ENCODE measurements at regions not wholly inside any gene's neighbourhood (a gene's known extent, or its start where the extent isn't known, plus 50 kb on each side); places are given as distances from the start of the nearest gene placed in this dataset.

GRCh38 chr15:62858343-62858742 lies 184.2 kb upstream of the TPM1 start:
- TF ChIP-seq EZH2 (IDR thresholded peaks at IDR 0.05; ENCODE audit: low read length) (no peak), CTCF (optimal IDR thresholded peaks at IDR 0.05 in 1 of 3, IDR thresholded peaks at IDR 0.05 in 1 of 3, conservative IDR thresholded peaks at IDR 0.05 in 1 of 3; ENCODE audit: extremely low read depth in 1 of 3, insufficient read depth in 2 of 3, low read length in 3 of 3) (no peak)

All from keratinocyte (primary cell).